Fibroblast of peridontal ligament (primary cell): ENCODE measurements at regions not wholly inside any gene's neighbourhood (a gene's known extent, or its start where the extent isn't known, plus 50 kb on each side); places are given as distances from the start of the nearest gene placed in this dataset.

Experiments used
- DNase-seq: peaks from one replicate; pipeline ENCODE4 v3.0.0-alpha.2; 2010; ENCODE audit errors: extremely low read depth

- DNase-seq = no peak
Observed at GRCh38 chr3:53401154-53401553, 53.8 kb upstream of the DCP1A start.

GRCh38 chr3:53402326-53402725, 55.0 kb upstream of the DCP1A start:
- DNase-seq = no peak

GRCh38 chr3:53411371-53411770, 64.0 kb upstream of the DCP1A start:
- DNase-seq = no peak

GRCh38 chr3:53412953-53413352, 65.6 kb upstream of the DCP1A start:
- DNase-seq = no peak

GRCh38 chr3:53416530-53416929, 69.2 kb upstream of the DCP1A start:
- DNase-seq = no peak

GRCh38 chr3:53420831-53421230, 73.5 kb upstream of the DCP1A start:
- no peak for DNase-seq

GRCh38 chr3:53422954-53423698, 71.3 kb upstream of the CACNA1D start:
- no peak for DNase-seq

- no peak for DNase-seq
Observed at GRCh38 chr3:53425936-53426335, 68.5 kb upstream of the CACNA1D start.

GRCh38 chr3:53426918-53427317, 67.5 kb upstream of the CACNA1D start:
- DNase-seq = no peak

GRCh38 chr3:53436828-53437227, 57.6 kb upstream of the CACNA1D start:
- no peak for DNase-seq

- peak; percentile 2 for DNase-seq
Observed at GRCh38 chr3:53442863-53443262, 51.5 kb upstream of the CACNA1D start.
